GM12878 (cell line): ENCODE measurements at regions not wholly inside any gene's neighbourhood (a gene's known extent, or its start where the extent isn't known, plus 50 kb on each side); places are given as distances from the start of the nearest gene placed in this dataset.

Experiments used
- ATAC-seq: fragments of 200-7000 bp; cut with Tn5 transposase; 3 replicates; pipeline ENCODE4 v1.9.1; 2020; ENCODE audit warnings: mild to moderate bottlenecking, moderate library complexity
- BruUV-seq: library from RNA; stranded (reverse); fragments of 400-500 nt; replicated peaks from 2 replicates; lab custom pipeline; 2021; lab: Mats Ljungman, UMichigan
- CTCF ChIA-PET: fragments of 300-600 bp; sonication (Branson Sonifier 250); formaldehyde crosslinking; extraction: SDS; loops from one replicate; lab custom pipeline; 2021; ENCODE audit warnings: inconsistent platforms; lab: Yijun Ruan, JAX
- POLR2A ChIA-PET: fragments of 350-600 bp; formaldehyde crosslinking; extraction: SDS; loops from one replicate; lab custom pipeline; 2021; ENCODE audit warnings: inconsistent platforms; lab: Charles Lee
- RAD21 ChIA-PET: fragments of 300-600 bp; sonication (Branson Sonifier 250); formaldehyde crosslinking; loops from one replicate; lab custom pipeline; 2023; ENCODE audit warnings: antibody characterized with exemption; ENCODE audit not compliant: unreplicated experiment; lab: Charles Lee
- SMC1A ChIA-PET: fragments of 300-600 bp; sonication (Branson Sonifier 250); formaldehyde crosslinking; loops from one replicate; lab custom pipeline; 2023; ENCODE audit not compliant: unreplicated experiment, uncharacterized antibody; lab: Charles Lee
- DNase-seq: peaks from one replicate; pipeline ENCODE4 v3.0.0-alpha.2; 2011; ENCODE audit warnings: low read depth, low spot score
- FAIRE-seq: peaks from 3 replicates; lab custom pipeline; 2011; peaks lifted over from hg19 to GRCh38; lab: Jason Lieb, UNC
- H2AFZ ChIP-seq: 2 replicates; pipeline ENCODE4 v1.6.0; 2011; ENCODE audit warnings: low read depth, low read length, control low read depth; ENCODE audit not compliant: control insufficient read depth
- H3K27ac ChIP-seq: 2 replicates; pipeline ENCODE4 v1.5.1; 2011; ENCODE audit warnings: control low read depth; ENCODE audit not compliant: control insufficient read depth, insufficient read depth
- H3K27me3 ChIP-seq, 2 experiments: replicated peaks in 1 of 2; 2 replicates each; pipeline versions ENCODE4 v1.6.0 to v1.6.1; 2011; ENCODE audit warnings: low read length in 1 of 2; ENCODE audit not compliant: control insufficient read depth in 2 of 2, insufficient read depth in 2 of 2
- H3K36me3 ChIP-seq, 2 experiments: 2 replicates each; pipeline ENCODE4 v1.5.1; 2011; ENCODE audit warnings: low read length in 1 of 2; ENCODE audit not compliant: control insufficient read depth in 2 of 2, insufficient read depth in 2 of 2
- H3K4me1 ChIP-seq: 2 replicates; pipeline ENCODE4 v1.6.1; 2011; ENCODE audit warnings: mild to moderate bottlenecking, low read length, moderate library complexity, mixed read lengths; ENCODE audit not compliant: control insufficient read depth, insufficient read depth
- H3K4me2 ChIP-seq: 2 replicates; pipeline ENCODE4 v1.6.0; 2011; ENCODE audit warnings: control low read depth; ENCODE audit not compliant: control insufficient read depth, insufficient read depth
- H3K4me3 ChIP-seq: fragments of 200-600 bp; sonication (generic); 2 replicates; pipeline ENCODE4 v1.5.1; 2016
- H3K79me2 ChIP-seq: 2 replicates; pipeline ENCODE4 v1.6.0; 2011; ENCODE audit warnings: low read length; ENCODE audit not compliant: control insufficient read depth, insufficient read depth
- H3K9ac ChIP-seq: 2 replicates; pipeline ENCODE4 v1.8.0; 2011; ENCODE audit warnings: low read length, control low read depth, mixed read lengths; ENCODE audit not compliant: control insufficient read depth, insufficient read depth
- H3K9me3 ChIP-seq: replicated peaks from 3 replicates; pipeline ENCODE4 v1.5.1; 2011; ENCODE audit warnings: mild to moderate bottlenecking, low read length; ENCODE audit not compliant: control insufficient read depth, insufficient read depth
- H4K20me1 ChIP-seq: 2 replicates; pipeline ENCODE4 v1.6.0; 2011; ENCODE audit not compliant: control insufficient read depth, insufficient read depth
- BHLHE40 ChIP-seq, 2 experiments: fragments of 450-650 bp in 1 of 2; IDR thresholded peaks; 2 replicates each; pipeline ENCODE4 v1.6.1; 2011 to 2017; ENCODE audit warnings: low read depth in 2 of 2, borderline replicate concordance in 1 of 2, improper control_type of control experiment in 1 of 2, low read length in 1 of 2, mild to moderate bottlenecking in 1 of 2
- EZH2 ChIP-seq: IDR thresholded peaks from 2 replicates; pipeline ENCODE4 v1.6.1; 2012; ENCODE audit warnings: low read depth, mild to moderate bottlenecking, control low read depth, inconsistent platforms, low read length, borderline replicate concordance; ENCODE audit not compliant: control insufficient read depth
- MYB ChIP-seq: fragments of 150-350 bp; IDR thresholded peaks from 2 replicates; pipeline ENCODE4 v1.6.1; 2014; ENCODE audit warnings: mild to moderate bottlenecking, low read depth, low read length, borderline replicate concordance
- NFYB ChIP-seq: IDR thresholded peaks from 2 replicates; pipeline ENCODE4 v1.6.1; 2011; ENCODE audit warnings: low read depth, mild to moderate bottlenecking, low read length, improper control_type of control experiment, moderate library complexity; ENCODE audit not compliant: insufficient read depth
- RUNX3 ChIP-seq: IDR thresholded peaks from 2 replicates; pipeline ENCODE4 v1.6.1; 2012; ENCODE audit warnings: low read length, inconsistent platforms
- SRF ChIP-seq, 2 experiments: IDR thresholded peaks; 2 replicates each; pipeline ENCODE4 v1.6.1; 2011; ENCODE audit warnings: low read depth in 2 of 2, low read length in 2 of 2, mild to moderate bottlenecking in 1 of 2, moderate library complexity in 1 of 2
- ZNF24 ChIP-seq: fragments of 450-650 bp; IDR thresholded peaks from 2 replicates; pipeline ENCODE4 v1.6.1; 2017; ENCODE audit warnings: antibody characterized with exemption, mild to moderate bottlenecking
- WGBS: methylation state at CpG from one replicate; pipeline ENCODE4 v1.1.6; 2016; ENCODE audit warnings: low lambda C conversion rate; ENCODE audit not compliant: insufficient replicate concordance, insufficient coverage; ENCODE audit errors: missing lambda C conversion rate; 5-methylcytosine and 5-hydroxymethylcytosine counted together
- in situ Hi-C: fragments of 300-500 bp; cut with MboI; formaldehyde crosslinking; loops from 9 replicates; pipeline ENCODE4 v1.14.3; 2018; ENCODE audit warnings: mixed read lengths
- intact Hi-C: fragments of 100-400 bp; cut with micrococcal nuclease; formaldehyde crosslinking; loops from one replicate; pipeline ENCODE4 v1.14.2; 2022; ENCODE audit not compliant: unreplicated experiment

- TF ChIP-seq NFYB = no peak
- no peak for TF ChIP-seq RUNX3
- TF ChIP-seq SRF (IDR thresholded peaks at IDR 0.05; ENCODE audit: low read depth in 2 of 2, low read length in 2 of 2) = no peak
- TF ChIP-seq MYB = no peak
Observed at GRCh38 chr17:77466596-77467223, 325.9 kb downstream of the SEC14L1 start (continued).

GRCh38 chr17:77467521-77467920 lies 326.8 kb downstream of the SEC14L1 start:
- SMC1A ChIA-PET = interaction anchor here (1.3 to 1.9 kb wide), 2 partner anchors 37 to 137 kb away, joined by 4 to 9 read pairs; no protein-coding TSS in a partner anchor
- RAD21 ChIA-PET = no interaction called here
- Histone ChIP-seq H3K27me3 (no peaks in the 10 kb centered on the region), H4K20me1 (no peaks in the 10 kb centered on the region; the same call in none of the 2 replicates), H3K4me1 (peaks cover 69% of the 10 kb centered on the region), H3K27ac (no peak overlapping the region), H3K4me3 (no peak overlapping the region), H3K79me2 (peaks cover 94% of the 10 kb centered on the region), H3K36me3 (peaks cover 30 to 32% of the 10 kb centered on the region in 2 experiments), H3K4me2 (no peak overlapping the region), H3K9ac (no peak overlapping the region), H3K9me3 (no peaks in the 10 kb centered on the region), H2AFZ (no peak overlapping the region)
- intact Hi-C loops = no loop called here
- CTCF ChIA-PET = no interaction called here
- FAIRE-seq = no peak
- in situ Hi-C loops = loop anchor here (25.0 kb wide), 1 partner anchor 1205 kb away; the partner anchor contains the start of gene UBALD2
- ATAC-seq = no peak
- no TSS peak for BruUV-seq
- no peak for DNase-seq
- TF ChIP-seq ZNF24 = peak; percentile 44; the same call in 1 of the 2 replicates
- TF ChIP-seq EZH2 = no peak
- no peak for TF ChIP-seq NFYB
- TF ChIP-seq BHLHE40 (IDR thresholded peaks at IDR 0.05; ENCODE audit: borderline replicate concordance in 1 of 2, low read depth in 2 of 2, low read length in 1 of 2) = no peak
- WGBS = 98% methylated on average over 22 of the region's 25 CpGs
- POLR2A ChIA-PET = no interaction called here
